Epithelial cell of esophagus (primary cell): ENCODE measurements at regions not wholly inside any gene's neighbourhood (a gene's known extent, or its start where the extent isn't known, plus 50 kb on each side); places are given as distances from the start of the nearest gene placed in this dataset.

Experiments
- DNase-seq: peaks from one replicate; pipeline ENCODE4 v3.0.0; 2010; ENCODE audit warnings: low read depth
- H3K4me3 ChIP-seq: 2 replicates; pipeline ENCODE4 v1.5.1; 2011; ENCODE audit warnings: mild to moderate bottlenecking, low read length, control low read depth
- CTCF ChIP-seq: IDR thresholded peaks from 2 replicates; pipeline ENCODE4 v1.5.1; 2011; ENCODE audit warnings: low read depth, mild to moderate bottlenecking, low read length, control low read depth, inconsistent platforms; ENCODE audit not compliant: insufficient read depth; ENCODE audit errors: missing control alignments

- no peak overlapping the region for H3K4me3 ChIP-seq
- TF ChIP-seq CTCF: no peak
- DNase-seq: peak; percentile 93
Measured at GRCh38 chr18:70384181-70384790, 95.4 kb downstream of the SOCS6 start.

- no peak for TF ChIP-seq CTCF
- DNase-seq: no peak
- no peak overlapping the region for H3K4me3 ChIP-seq
Measured at GRCh38 chr18:70382992-70383717, 94.3 kb downstream of the SOCS6 start.

GRCh38 chr18:70382017-70382416, 93.2 kb downstream of the SOCS6 start:
- TF ChIP-seq CTCF: no peak
- DNase-seq: peak; percentile 75
- H3K4me3 ChIP-seq: no peak overlapping the region

GRCh38 chr18:70380915-70381896, 92.4 kb downstream of the SOCS6 start:
- no peak for TF ChIP-seq CTCF
- H3K4me3 ChIP-seq: no peak overlapping the region
- peak; percentile 55 for DNase-seq
